ENCODE measurements at regions not wholly inside any gene's neighbourhood (a gene's known extent, or its start where the extent isn't known, plus 50 kb on each side); places are given as distances from the start of the nearest gene placed in this dataset.
"Not testable (repeated sequence)": the region's sequence is repeated elsewhere in the genome, so short reads cannot be mapped to it uniquely, and the experiment has no call there.

- Histone ChIP-seq H3K9me3 (ENCODE audit: low read depth) (no peaks in the 10 kb centered on the region), H3K4me1 (ENCODE audit: insufficient read depth) (no peaks in the 10 kb centered on the region), H3K79me2 (no peaks in the 10 kb centered on the region), H3K27me3 (peaks cover 3% of the 10 kb centered on the region), H3K36me3 (replicated peaks; ENCODE audit: insufficient read depth, low read depth) (no peaks in the 10 kb centered on the region), H3K9me2 (replicated peaks; ENCODE audit: insufficient read depth) (no peaks in the 10 kb centered on the region), H3K4me3 (no peak overlapping the region), H2AFZ (no peak overlapping the region), H3K4me2 (no peak overlapping the region), H4K20me1 (ENCODE audit: insufficient read depth, poor library complexity, severe bottlenecking) (no peaks in the 10 kb centered on the region), H3K27ac (no peak overlapping the region)
- no peak for TF ChIP-seq EZH2 (IDR thresholded peaks at IDR 0.05; ENCODE audit: borderline replicate concordance)
- TF ChIP-seq, protein P1, sequence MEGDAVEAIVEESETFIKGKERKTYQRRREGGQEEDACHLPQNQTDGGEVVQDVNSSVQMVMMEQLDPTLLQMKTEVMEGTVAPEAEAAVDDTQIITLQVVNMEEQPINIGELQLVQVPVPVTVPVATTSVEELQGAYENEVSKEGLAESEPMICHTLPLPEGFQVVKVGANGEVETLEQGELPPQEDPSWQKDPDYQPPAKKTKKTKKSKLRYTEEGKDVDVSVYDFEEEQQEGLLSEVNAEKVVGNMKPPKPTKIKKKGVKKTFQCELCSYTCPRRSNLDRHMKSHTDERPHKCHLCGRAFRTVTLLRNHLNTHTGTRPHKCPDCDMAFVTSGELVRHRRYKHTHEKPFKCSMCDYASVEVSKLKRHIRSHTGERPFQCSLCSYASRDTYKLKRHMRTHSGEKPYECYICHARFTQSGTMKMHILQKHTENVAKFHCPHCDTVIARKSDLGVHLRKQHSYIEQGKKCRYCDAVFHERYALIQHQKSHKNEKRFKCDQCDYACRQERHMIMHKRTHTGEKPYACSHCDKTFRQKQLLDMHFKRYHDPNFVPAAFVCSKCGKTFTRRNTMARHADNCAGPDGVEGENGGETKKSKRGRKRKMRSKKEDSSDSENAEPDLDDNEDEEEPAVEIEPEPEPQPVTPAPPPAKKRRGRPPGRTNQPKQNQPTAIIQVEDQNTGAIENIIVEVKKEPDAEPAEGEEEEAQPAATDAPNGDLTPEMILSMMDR (IDR thresholded peaks at IDR 0.05; ENCODE audit: poor library complexity): no peak
- no peak for DNase-seq (ENCODE audit: low spot score)
- 70% methylated on average over 1 of the region's 1 CpG for WGBS (ENCODE audit: low lambda C conversion rate, missing lambda C conversion rate)
Observed at GRCh38 chr5:90248640-90249039, 160.9 kb downstream of the CETN3 start.

- not testable (repeated sequence) for H3K4me3 ChIP-seq; H3K27me3 ChIP-seq; DNase-seq (ENCODE audit: low spot score); H4K20me1 ChIP-seq (ENCODE audit: insufficient read depth, poor library complexity, severe bottlenecking); H3K79me2 ChIP-seq; H3K36me3 ChIP-seq (replicated peaks; ENCODE audit: insufficient read depth, low read depth); H3K9me2 ChIP-seq (replicated peaks; ENCODE audit: insufficient read depth); H2AFZ ChIP-seq; H3K4me1 ChIP-seq (ENCODE audit: insufficient read depth); H3K4me2 ChIP-seq; H3K27ac ChIP-seq; H3K9me3 ChIP-seq (ENCODE audit: low read depth)
- WGBS (ENCODE audit: low lambda C conversion rate, missing lambda C conversion rate): 99% methylated on average over 3 of the region's 3 CpGs
Observed at GRCh38 chr5:90243848-90244247, 165.7 kb downstream of the CETN3 start.

- Histone ChIP-seq H3K79me2 (no peaks in the 10 kb centered on the region), H3K4me3 (no peak overlapping the region), H3K27me3 (no peaks in the 10 kb centered on the region), H3K9me2 (replicated peaks; ENCODE audit: insufficient read depth) (no peaks in the 10 kb centered on the region), H3K4me1 (ENCODE audit: insufficient read depth) (no peaks in the 10 kb centered on the region), H2AFZ (no peak overlapping the region), H3K27ac (no peak overlapping the region), H4K20me1 (ENCODE audit: insufficient read depth, poor library complexity, severe bottlenecking) (no peaks in the 10 kb centered on the region), H3K36me3 (replicated peaks; ENCODE audit: insufficient read depth, low read depth) (no peaks in the 10 kb centered on the region), H3K9me3 (ENCODE audit: low read depth) (no peaks in the 10 kb centered on the region), H3K4me2 (no peak overlapping the region)
- WGBS (ENCODE audit: low lambda C conversion rate, missing lambda C conversion rate): 68% methylated on average over 3 of the region's 3 CpGs
- TF ChIP-seq EZH2phosphoT487 (IDR thresholded peaks at IDR 0.05; ENCODE audit: low read depth, severe bottlenecking, unreplicated experiment) (no peak), EZH2 (IDR thresholded peaks at IDR 0.05; ENCODE audit: borderline replicate concordance) (no peak)
- TF ChIP-seq, protein P1 (IDR thresholded peaks at IDR 0.05; ENCODE audit: poor library complexity): no peak
- no peak for DNase-seq (ENCODE audit: low spot score)
Observed at GRCh38 chr5:90233476-90233875, 176.1 kb downstream of the CETN3 start.

DNA sequence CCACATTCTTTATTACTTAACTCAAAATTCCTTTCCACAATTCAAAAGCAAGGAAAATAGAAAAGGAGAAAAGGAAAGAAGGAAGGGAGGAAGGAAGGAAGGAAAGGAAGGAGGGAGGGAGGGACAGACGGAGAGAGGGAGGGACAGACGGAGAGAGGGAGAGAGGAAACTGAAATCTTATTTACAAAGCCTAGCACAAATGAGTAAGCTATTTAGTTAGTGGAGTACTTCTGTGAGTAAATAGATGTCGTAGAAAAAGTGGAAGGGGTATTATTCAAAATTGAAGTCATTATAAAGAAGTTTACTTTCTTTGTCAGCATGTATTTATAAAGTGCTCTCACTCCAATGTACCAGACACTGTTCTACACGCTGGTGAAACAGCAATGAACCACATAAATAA lies 177.9 kb downstream of the CETN3 start:
- Histone ChIP-seq H3K4me1 (ENCODE audit: insufficient read depth) (no peaks in the 10 kb centered on the region), H3K27ac (no peak overlapping the region), H3K79me2 (no peaks in the 10 kb centered on the region), H4K20me1 (ENCODE audit: insufficient read depth, poor library complexity, severe bottlenecking) (no peaks in the 10 kb centered on the region), H3K4me3 (no peak overlapping the region), H3K9me3 (ENCODE audit: low read depth) (no peaks in the 10 kb centered on the region), H3K9me2 (replicated peaks; ENCODE audit: insufficient read depth) (no peaks in the 10 kb centered on the region), H3K4me2 (no peak overlapping the region), H3K36me3 (replicated peaks; ENCODE audit: insufficient read depth, low read depth) (no peaks in the 10 kb centered on the region), H2AFZ (no peak overlapping the region), H3K27me3 (no peaks in the 10 kb centered on the region)
- 68% methylated on average over 4 of the region's 4 CpGs for WGBS (ENCODE audit: low lambda C conversion rate, missing lambda C conversion rate)
- TF ChIP-seq, protein P1 (IDR thresholded peaks at IDR 0.05; ENCODE audit: poor library complexity): no peak
- TF ChIP-seq EZH2 (IDR thresholded peaks at IDR 0.05; ENCODE audit: borderline replicate concordance): no peak
- no peak for TF ChIP-seq EZH2phosphoT487 (IDR thresholded peaks at IDR 0.05; ENCODE audit: low read depth, severe bottlenecking, unreplicated experiment)
- no peak for DNase-seq (ENCODE audit: low spot score)
